ENCODE measurements at regions not wholly inside any gene's neighbourhood (a gene's known extent, or its start where the extent isn't known, plus 50 kb on each side); places are given as distances from the start of the nearest gene placed in this dataset.
"Not testable (repeated sequence)": the region's sequence is repeated elsewhere in the genome, so short reads cannot be mapped to it uniquely, and the experiment has no call there.

DNA sequence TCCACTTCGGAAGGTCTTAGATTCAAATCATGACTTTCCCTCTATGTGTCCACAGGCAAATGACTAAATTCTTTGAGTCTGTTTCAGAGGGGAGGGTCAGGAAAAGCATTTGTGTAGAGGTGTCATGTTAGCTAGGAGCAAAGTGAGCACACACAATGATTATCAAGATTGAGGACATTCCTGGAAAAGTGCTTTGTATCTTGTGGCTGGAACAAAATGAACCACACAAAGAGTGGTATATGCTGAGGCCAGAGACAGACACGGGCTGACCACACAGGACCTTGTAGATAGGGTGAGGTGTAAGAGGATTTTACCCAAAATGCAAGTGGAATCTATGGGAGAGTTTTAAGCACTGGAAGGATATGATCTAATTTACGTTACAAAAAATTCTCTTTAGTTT, 245.3 kb upstream of the NMUR2 start:
- H3K36me3 ChIP-seq: no peaks in the 10 kb centered on the region
- TF ChIP-seq, protein P1, sequence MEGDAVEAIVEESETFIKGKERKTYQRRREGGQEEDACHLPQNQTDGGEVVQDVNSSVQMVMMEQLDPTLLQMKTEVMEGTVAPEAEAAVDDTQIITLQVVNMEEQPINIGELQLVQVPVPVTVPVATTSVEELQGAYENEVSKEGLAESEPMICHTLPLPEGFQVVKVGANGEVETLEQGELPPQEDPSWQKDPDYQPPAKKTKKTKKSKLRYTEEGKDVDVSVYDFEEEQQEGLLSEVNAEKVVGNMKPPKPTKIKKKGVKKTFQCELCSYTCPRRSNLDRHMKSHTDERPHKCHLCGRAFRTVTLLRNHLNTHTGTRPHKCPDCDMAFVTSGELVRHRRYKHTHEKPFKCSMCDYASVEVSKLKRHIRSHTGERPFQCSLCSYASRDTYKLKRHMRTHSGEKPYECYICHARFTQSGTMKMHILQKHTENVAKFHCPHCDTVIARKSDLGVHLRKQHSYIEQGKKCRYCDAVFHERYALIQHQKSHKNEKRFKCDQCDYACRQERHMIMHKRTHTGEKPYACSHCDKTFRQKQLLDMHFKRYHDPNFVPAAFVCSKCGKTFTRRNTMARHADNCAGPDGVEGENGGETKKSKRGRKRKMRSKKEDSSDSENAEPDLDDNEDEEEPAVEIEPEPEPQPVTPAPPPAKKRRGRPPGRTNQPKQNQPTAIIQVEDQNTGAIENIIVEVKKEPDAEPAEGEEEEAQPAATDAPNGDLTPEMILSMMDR (IDR thresholded peaks at IDR 0.05; ENCODE audit: low read depth, low read length): no peak
- no peaks in the 10 kb centered on the region for H3K27me3 ChIP-seq (ENCODE audit: insufficient read depth, low read depth, severe bottlenecking)
- H3K4me3 ChIP-seq (ENCODE audit: low read depth, low read length): no peak overlapping the region
- no peak overlapping the region for H3K27ac ChIP-seq
- no peaks in the 10 kb centered on the region for H3K9me3 ChIP-seq (ENCODE audit: severe bottlenecking)
- no peak for DNase-seq

DNA sequence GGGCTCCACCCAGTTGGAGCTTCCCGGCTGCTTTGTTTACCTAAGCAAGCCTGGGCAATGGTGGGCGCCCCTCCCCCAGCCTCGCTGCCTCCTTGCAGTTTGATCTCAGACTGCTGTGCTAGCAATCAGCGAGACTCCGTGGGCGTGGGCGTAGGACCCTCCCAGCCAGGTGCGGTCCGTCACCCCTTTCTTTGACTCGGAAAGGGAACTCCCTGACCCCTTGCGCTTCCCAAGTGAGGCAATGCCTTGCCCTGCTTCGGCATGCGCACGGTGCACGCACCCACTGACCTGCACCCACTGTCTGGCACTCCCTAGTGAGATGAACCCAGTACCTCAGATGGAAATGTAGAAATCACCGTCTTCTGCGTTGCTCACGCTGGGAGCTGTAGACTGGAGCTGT, 254.4 kb upstream of the NMUR2 start:
- DNase-seq; H3K27ac ChIP-seq; H3K4me3 ChIP-seq (ENCODE audit: low read depth, low read length); H3K9me3 ChIP-seq (ENCODE audit: severe bottlenecking); H3K36me3 ChIP-seq; H3K27me3 ChIP-seq (ENCODE audit: insufficient read depth, low read depth, severe bottlenecking): not testable (repeated sequence)

DNA sequence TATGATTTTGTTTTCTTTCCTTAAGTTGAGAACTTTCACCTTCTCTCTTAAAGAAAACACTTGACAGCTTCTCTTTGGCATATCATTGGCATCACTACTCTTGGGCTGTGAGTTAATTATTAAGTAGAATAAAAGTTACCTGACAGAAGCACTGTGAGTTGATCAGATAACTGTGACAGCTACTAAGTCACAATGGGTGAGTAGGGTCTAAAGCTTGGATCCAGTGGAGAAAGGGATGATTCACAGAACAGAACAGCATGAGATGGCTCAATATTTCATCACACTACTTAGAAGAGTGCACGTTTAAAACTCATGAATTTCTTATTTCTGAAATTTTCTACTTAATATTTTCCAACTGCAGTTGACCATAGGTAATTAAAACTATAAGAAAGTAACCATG, 268.5 kb upstream of the NMUR2 start:
- Histone ChIP-seq H3K27me3 (ENCODE audit: insufficient read depth, low read depth, severe bottlenecking) (no peaks in the 10 kb centered on the region), H3K36me3 (no peaks in the 10 kb centered on the region), H3K9me3 (ENCODE audit: severe bottlenecking) (no peaks in the 10 kb centered on the region), H3K27ac (no peak overlapping the region), H3K4me3 (ENCODE audit: low read depth, low read length) (no peak overlapping the region)
- no peak for DNase-seq
- TF ChIP-seq, protein P1 (IDR thresholded peaks at IDR 0.05; ENCODE audit: low read depth, low read length): no peak

DNA sequence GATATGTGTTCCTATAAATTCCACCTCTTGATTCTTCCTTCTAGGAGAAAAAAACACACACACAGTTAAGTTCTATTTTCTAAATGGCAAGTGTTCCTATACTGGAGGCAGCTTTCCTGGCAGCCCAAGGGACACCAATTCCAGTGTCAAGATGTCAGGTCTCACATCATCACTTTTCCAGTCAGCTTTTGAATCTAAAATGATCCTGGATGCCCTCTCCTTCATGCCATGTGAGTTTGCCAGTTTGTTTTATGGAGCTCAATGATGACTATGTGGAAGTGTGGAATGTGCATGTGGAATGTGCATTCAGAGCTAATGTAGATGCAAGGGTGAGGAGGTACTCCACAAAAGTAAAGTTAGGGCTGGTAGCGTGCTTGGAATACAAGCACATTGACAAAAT, 269.3 kb upstream of the NMUR2 start:
- Histone ChIP-seq H3K27me3 (ENCODE audit: insufficient read depth, low read depth, severe bottlenecking) (no peaks in the 10 kb centered on the region), H3K4me3 (ENCODE audit: low read depth, low read length) (no peak overlapping the region), H3K27ac (no peak overlapping the region), H3K36me3 (no peaks in the 10 kb centered on the region), H3K9me3 (ENCODE audit: severe bottlenecking) (no peaks in the 10 kb centered on the region)
- DNase-seq: no peak
- TF ChIP-seq, protein P1 (IDR thresholded peaks at IDR 0.05; ENCODE audit: low read depth, low read length): no peak

DNA sequence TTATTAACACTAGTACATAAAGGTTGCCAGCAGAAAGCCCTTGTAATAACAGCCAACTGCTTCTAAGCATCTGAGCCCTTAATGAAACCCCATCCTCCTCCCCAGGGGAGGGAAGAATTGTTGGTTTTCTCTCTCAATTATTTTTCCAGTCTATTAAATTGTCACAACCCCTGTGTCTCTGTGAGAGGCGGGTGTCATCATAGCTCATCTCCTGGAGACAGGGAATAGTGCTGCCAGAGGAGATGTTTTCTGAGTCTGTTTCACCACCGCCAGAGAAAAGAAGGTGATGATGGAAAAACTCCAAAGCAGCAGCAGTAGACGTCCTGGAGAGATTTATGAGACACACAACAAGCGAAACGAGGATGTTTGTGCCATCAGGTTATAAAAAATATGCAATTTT, 271.1 kb upstream of the NMUR2 start:
- H3K27ac ChIP-seq: no peak overlapping the region
- TF ChIP-seq, protein P1 (IDR thresholded peaks at IDR 0.05; ENCODE audit: low read depth, low read length): no peak
- no peaks in the 10 kb centered on the region for H3K36me3 ChIP-seq
- no peaks in the 10 kb centered on the region for H3K9me3 ChIP-seq (ENCODE audit: severe bottlenecking)
- no peak overlapping the region for H3K4me3 ChIP-seq (ENCODE audit: low read depth, low read length)
- H3K27me3 ChIP-seq (ENCODE audit: insufficient read depth, low read depth, severe bottlenecking): no peaks in the 10 kb centered on the region
- DNase-seq: no peak

DNA sequence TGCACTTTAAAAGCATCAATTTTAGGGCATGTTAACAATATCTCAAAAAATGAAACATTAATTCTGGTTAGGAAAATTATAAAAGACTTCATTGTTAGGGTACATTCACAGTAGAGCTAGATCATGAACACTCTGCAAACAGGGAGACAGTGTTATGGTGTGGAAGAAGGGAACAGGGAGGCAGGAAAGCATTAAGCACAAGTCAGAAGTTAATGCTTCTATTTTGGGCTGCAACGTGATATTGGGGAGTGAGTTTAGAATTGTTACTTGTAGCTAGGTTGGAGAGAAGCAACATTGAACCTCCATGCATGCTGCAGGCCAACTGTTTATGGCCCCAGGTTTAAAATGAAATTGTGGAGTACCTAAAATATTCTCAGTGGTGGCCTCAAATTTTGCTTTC, 278.1 kb upstream of the NMUR2 start:
- no peaks in the 10 kb centered on the region for H3K36me3 ChIP-seq
- no peak for DNase-seq
- H3K27me3 ChIP-seq (ENCODE audit: insufficient read depth, low read depth, severe bottlenecking): no peaks in the 10 kb centered on the region
- TF ChIP-seq, protein P1 (IDR thresholded peaks at IDR 0.05; ENCODE audit: low read depth, low read length): no peak
- no peaks in the 10 kb centered on the region for H3K9me3 ChIP-seq (ENCODE audit: severe bottlenecking)
- H3K27ac ChIP-seq: no peak overlapping the region
- H3K4me3 ChIP-seq (ENCODE audit: low read depth, low read length): no peak overlapping the region
